IPS DF 6.9 (cell line): ENCODE measurements at regions not wholly inside any gene's neighbourhood (a gene's known extent, or its start where the extent isn't known, plus 50 kb on each side); places are given as distances from the start of the nearest gene placed in this dataset.

Source experiments
- DNase-seq: peaks from one replicate; pipeline ENCODE4 v3.0.0-alpha.2; 2013; ENCODE audit warnings: low read depth, low spot score
- H3K27ac ChIP-seq: one replicate; pipeline ENCODE4 v1.5.1; 2013; ENCODE audit warnings: low read length, control low read depth
- H3K27me3 ChIP-seq: 2 replicates; pipeline ENCODE4 v1.6.1; 2013; ENCODE audit warnings: mild to moderate bottlenecking, low read length; ENCODE audit not compliant: control insufficient read depth, insufficient read depth
- H3K36me3 ChIP-seq: 2 replicates; pipeline ENCODE4 v1.6.1; 2013; ENCODE audit warnings: low read length; ENCODE audit not compliant: control insufficient read depth, insufficient read depth
- H3K4me1 ChIP-seq: 2 replicates; pipeline ENCODE4 v1.6.1; 2013; ENCODE audit warnings: low read length; ENCODE audit not compliant: control insufficient read depth, insufficient read depth
- H3K4me3 ChIP-seq: 2 replicates; pipeline ENCODE4 v1.5.1; 2013; ENCODE audit warnings: mild to moderate bottlenecking, low read length
- H3K9me3 ChIP-seq: 2 replicates; pipeline ENCODE4 v1.6.1; 2013; ENCODE audit warnings: low read length, inconsistent platforms; ENCODE audit not compliant: control insufficient read depth, insufficient read depth
- WGBS: extraction: QIAGEN DNeasy Blood & Tissue Kit; methylation state at CpG from one replicate; pipeline ENCODE4 v1.1.7; 2013; ENCODE audit warnings: mixed read lengths, missing lambda C conversion rate; ENCODE audit not compliant: insufficient read length, insufficient coverage; 5-methylcytosine and 5-hydroxymethylcytosine counted together

- no peaks in the 10 kb centered on the region for H3K36me3 ChIP-seq
- H3K4me1 ChIP-seq = no peaks in the 10 kb centered on the region
- WGBS = no CpG with 5 or more reads among the region's 5 CpGs
- DNase-seq = no peak
- H3K27ac ChIP-seq = no peak overlapping the region
- H3K4me3 ChIP-seq = no peak overlapping the region
- no peaks in the 10 kb centered on the region for H3K9me3 ChIP-seq
- H3K27me3 ChIP-seq = no peaks in the 10 kb centered on the region
Measured at GRCh38 chr9:118596374-118597015, 772.7 kb downstream of the BRINP1 start.

- H3K27me3 ChIP-seq = no peaks in the 10 kb centered on the region
- H3K9me3 ChIP-seq = no peaks in the 10 kb centered on the region
- no peaks in the 10 kb centered on the region for H3K4me1 ChIP-seq
- H3K4me3 ChIP-seq = no peak overlapping the region
- no peak overlapping the region for H3K27ac ChIP-seq
- H3K36me3 ChIP-seq = no peaks in the 10 kb centered on the region
- no CpG with 5 or more reads among the region's 2 CpGs for WGBS
- no peak for DNase-seq
Measured at GRCh38 chr9:118606668-118607067, 762.6 kb downstream of the BRINP1 start.

GRCh38 chr9:118609355-118610044 is 759.7 kb downstream of the BRINP1 start:
- no peak overlapping the region for H3K4me3 ChIP-seq
- no CpG with 5 or more reads among the region's 3 CpGs for WGBS
- H3K27me3 ChIP-seq = no peaks in the 10 kb centered on the region
- H3K36me3 ChIP-seq = no peaks in the 10 kb centered on the region
- H3K9me3 ChIP-seq = no peaks in the 10 kb centered on the region
- no peak overlapping the region for H3K27ac ChIP-seq
- H3K4me1 ChIP-seq = no peaks in the 10 kb centered on the region
- DNase-seq = no peak

- Histone ChIP-seq H3K36me3 (no peaks in the 10 kb centered on the region), H3K4me1 (no peaks in the 10 kb centered on the region), H3K9me3 (no peaks in the 10 kb centered on the region), H3K27ac (no peak overlapping the region), H3K27me3 (no peaks in the 10 kb centered on the region), H3K4me3 (no peak overlapping the region)
- WGBS = no CpG with 5 or more reads among the region's 3 CpGs
- no peak for DNase-seq
Measured at GRCh38 chr9:118612201-118612600, 757.0 kb downstream of the BRINP1 start.

- Histone ChIP-seq H3K36me3 (no peaks in the 10 kb centered on the region), H3K27ac (no peak overlapping the region), H3K27me3 (no peaks in the 10 kb centered on the region), H3K4me3 (no peak overlapping the region), H3K9me3 (no peaks in the 10 kb centered on the region), H3K4me1 (no peaks in the 10 kb centered on the region)
- no CpG with 5 or more reads among the region's 1 CpG for WGBS
- no peak for DNase-seq
Measured at GRCh38 chr9:118613996-118614395, 755.2 kb downstream of the BRINP1 start.

GRCh38 chr9:118618084-118618483 is 751.2 kb downstream of the BRINP1 start:
- DNase-seq = no peak
- Histone ChIP-seq H3K4me3 (no peak overlapping the region), H3K4me1 (no peaks in the 10 kb centered on the region), H3K36me3 (no peaks in the 10 kb centered on the region), H3K9me3 (no peaks in the 10 kb centered on the region), H3K27me3 (no peaks in the 10 kb centered on the region), H3K27ac (no peak overlapping the region)
- WGBS = no CpG with 5 or more reads among the region's 1 CpG

- no peaks in the 10 kb centered on the region for H3K4me1 ChIP-seq
- no peak overlapping the region for H3K4me3 ChIP-seq
- no peaks in the 10 kb centered on the region for H3K27me3 ChIP-seq
- DNase-seq = no peak
- H3K36me3 ChIP-seq = no peaks in the 10 kb centered on the region
- WGBS = no CpG with 5 or more reads among the region's 2 CpGs
- no peak overlapping the region for H3K27ac ChIP-seq
- H3K9me3 ChIP-seq = no peaks in the 10 kb centered on the region
Measured at GRCh38 chr9:118618849-118619248, 750.4 kb downstream of the BRINP1 start.

GRCh38 chr9:118624608-118625007 is 744.6 kb downstream of the BRINP1 start:
- no peaks in the 10 kb centered on the region for H3K36me3 ChIP-seq
- H3K9me3 ChIP-seq = no peaks in the 10 kb centered on the region
- no peak for DNase-seq
- no peaks in the 10 kb centered on the region for H3K27me3 ChIP-seq
- no peaks in the 10 kb centered on the region for H3K4me1 ChIP-seq
- no peak overlapping the region for H3K4me3 ChIP-seq
- WGBS = no CpG with 5 or more reads among the region's 3 CpGs
- no peak overlapping the region for H3K27ac ChIP-seq

GRCh38 chr9:118630079-118630478 is 739.2 kb downstream of the BRINP1 start:
- Histone ChIP-seq H3K36me3 (no peaks in the 10 kb centered on the region), H3K4me1 (no peaks in the 10 kb centered on the region), H3K4me3 (no peak overlapping the region), H3K27ac (no peak overlapping the region), H3K9me3 (no peaks in the 10 kb centered on the region), H3K27me3 (no peaks in the 10 kb centered on the region)
- no peak for DNase-seq
- WGBS = no CpG with 5 or more reads among the region's 2 CpGs

- H3K27ac ChIP-seq = no peak overlapping the region
- 100% methylated on average over 1 of the region's 2 CpGs for WGBS
- H3K9me3 ChIP-seq = no peaks in the 10 kb centered on the region
- no peak overlapping the region for H3K4me3 ChIP-seq
- H3K36me3 ChIP-seq = no peaks in the 10 kb centered on the region
- no peaks in the 10 kb centered on the region for H3K27me3 ChIP-seq
- no peak for DNase-seq
- no peaks in the 10 kb centered on the region for H3K4me1 ChIP-seq
Measured at GRCh38 chr9:118630931-118631595, 738.2 kb downstream of the BRINP1 start.
